Liver (tissue), 8 donors: ENCODE measurements at regions not wholly inside any gene's neighbourhood (a gene's known extent, or its start where the extent isn't known, plus 50 kb on each side); places are given as distances from the start of the nearest gene placed in this dataset.

Experiments
- DNase-seq: peaks from one replicate; pipeline ENCODE4 v3.0.0-alpha.2; 2017; ENCODE audit warnings: low spot score
- H3K27ac ChIP-seq, 2 donors: one replicate each; pipeline ENCODE4 v1.7.0; 2013; ENCODE audit warnings: inconsistent platforms in 2 of 2, low read length in 2 of 2, control low read depth in 1 of 2, low read depth in 1 of 2, mild to moderate bottlenecking in 1 of 2
- H3K27me3 ChIP-seq, 4 donors: one replicate each; pipeline versions ENCODE4 v1.6.1 to v1.7.0; 2013; ENCODE audit warnings: low read length in 3 of 4, inconsistent platforms in 1 of 4, mild to moderate bottlenecking in 1 of 4, moderate library complexity in 1 of 4; ENCODE audit not compliant: control insufficient read depth in 4 of 4, insufficient read depth in 4 of 4
- H3K36me3 ChIP-seq, 4 donors: one replicate each; pipeline versions ENCODE4 v1.6.1 to v1.7.0; 2013; ENCODE audit warnings: low read length in 3 of 4, mild to moderate bottlenecking in 3 of 4, low read depth in 1 of 4, moderate library complexity in 1 of 4; ENCODE audit not compliant: control insufficient read depth in 4 of 4, insufficient read depth in 3 of 4
- H3K4me1 ChIP-seq, 4 donors: one replicate each; pipeline versions ENCODE4 v1.6.1 to v1.7.0; 2013; ENCODE audit warnings: low read length in 3 of 4, mild to moderate bottlenecking in 3 of 4, moderate library complexity in 1 of 4; ENCODE audit not compliant: control insufficient read depth in 4 of 4, insufficient read depth in 4 of 4
- H3K4me3 ChIP-seq, 3 donors: one replicate each; pipeline versions ENCODE4 v1.6.1 to v1.7.0; 2013; ENCODE audit warnings: low read length in 3 of 3, control low read depth in 1 of 3, low read depth in 1 of 3, mild to moderate bottlenecking in 1 of 3
- H3K9ac ChIP-seq, 2 donors: one replicate each; pipeline ENCODE4 v1.7.0; 2013; ENCODE audit warnings: low read length in 2 of 2, mild to moderate bottlenecking in 2 of 2, moderate library complexity in 2 of 2, control low read depth in 1 of 2, low read depth in 1 of 2
- H3K9me3 ChIP-seq, 4 donors: one replicate each; pipeline versions ENCODE4 v1.6.1 to v1.7.0; 2013; ENCODE audit warnings: low read length in 3 of 4; ENCODE audit not compliant: control insufficient read depth in 4 of 4
- ATF3 ChIP-seq: IDR thresholded peaks from 2 replicates; pipeline ENCODE4 v1.6.1; 2016; ENCODE audit warnings: antibody characterized with exemption
- CTCF ChIP-seq: fragments of 150-350 bp; IDR thresholded peaks from 2 replicates; pipeline ENCODE4 v1.5.1; 2017; ENCODE audit warnings: improper control_type of control experiment, low read depth, low read length; ENCODE audit not compliant: missing input control
- EGR1 ChIP-seq, 2 donors: IDR thresholded peaks; 2 replicates each; pipeline ENCODE4 v1.6.1; 2016 to 2018; ENCODE audit warnings: antibody characterized with exemption in 2 of 2, low read depth in 2 of 2
- FOXA2 ChIP-seq: IDR thresholded peaks from 2 replicates; pipeline ENCODE4 v1.6.1; 2016; ENCODE audit warnings: antibody characterized with exemption
- GABPA ChIP-seq, 2 donors: IDR thresholded peaks in 1 of 2; conservative IDR thresholded peaks in 1 of 2; 2 replicates each; pipeline ENCODE4 v1.6.1; 2016; ENCODE audit warnings: antibody characterized with exemption in 2 of 2, mild to moderate bottlenecking in 1 of 2, moderate library complexity in 1 of 2
- HNF4A ChIP-seq, 2 donors: conservative IDR thresholded peaks; 2 replicates each; pipeline ENCODE4 v1.6.1; 2016; ENCODE audit warnings: antibody characterized with exemption in 2 of 2, mild to moderate bottlenecking in 2 of 2
- MAX ChIP-seq: IDR thresholded peaks from 2 replicates; pipeline ENCODE4 v1.6.1; 2016; ENCODE audit warnings: antibody characterized with exemption
- NR2F2 ChIP-seq: IDR thresholded peaks from 2 replicates; pipeline ENCODE4 v1.6.1; 2016; ENCODE audit warnings: antibody characterized with exemption
- REST ChIP-seq: IDR thresholded peaks from 2 replicates; pipeline ENCODE4 v1.6.1; 2016; ENCODE audit warnings: antibody characterized with exemption, mild to moderate bottlenecking
- RXRA ChIP-seq, 2 donors: IDR thresholded peaks; 2 replicates each; pipeline ENCODE4 v1.6.1; 2017 to 2018; ENCODE audit warnings: antibody characterized with exemption in 2 of 2, mild to moderate bottlenecking in 1 of 2
- TAF1 ChIP-seq: conservative IDR thresholded peaks from 2 replicates; pipeline ENCODE4 v1.6.1; 2016; ENCODE audit warnings: antibody characterized with exemption, mild to moderate bottlenecking
- YY1 ChIP-seq: IDR thresholded peaks from 2 replicates; pipeline ENCODE4 v1.6.1; 2016; ENCODE audit warnings: antibody characterized with exemption, mild to moderate bottlenecking
- ZBTB33 ChIP-seq: IDR thresholded peaks from 2 replicates; pipeline ENCODE4 v1.6.1; 2016; ENCODE audit warnings: antibody characterized with exemption
- WGBS: extraction: QIAGEN DNeasy Blood & Tissue Kit; methylation state at CpG from one replicate; pipeline ENCODE4 v1.1.7; 2013; 5-methylcytosine and 5-hydroxymethylcytosine counted together
- donor health status: healthy.
- donor health status: healthy.
- donor health status: healthy.
- donor health status: healthy.
- donor health status: healthy.

GRCh38 chr7:131897790-131898165 lies 341.4 kb upstream of the PODXL start:
- WGBS = 67% methylated on average over 2 of the region's 2 CpGs
- Histone ChIP-seq H3K36me3 (no peaks in the 10 kb centered on the region), H3K4me3 (no peak overlapping the region), H3K27me3 (no peaks in the 10 kb centered on the region), H3K4me1 (no peaks in the 10 kb centered on the region), H3K27ac (no peak overlapping the region), H3K9me3 (no peaks in the 10 kb centered on the region), H3K9ac (no peak overlapping the region)
- TF ChIP-seq ATF3 (no peak), RXRA (IDR thresholded peaks at IDR 0.05) (no peak), NR2F2 (no peak), YY1 (no peak), ZBTB33 (no peak), TAF1 (no peak), CTCF (no peak), MAX (no peak), HNF4A (conservative IDR thresholded peaks at IDR 0.05) (no peak)
- no peak for DNase-seq

GRCh38 chr7:131897016-131897789 lies 340.8 kb upstream of the PODXL start:
- DNase-seq = no peak
- Histone ChIP-seq H3K9ac (no peak overlapping the region), H3K9me3 (no peaks in the 10 kb centered on the region), H3K36me3 (no peaks in the 10 kb centered on the region), H3K4me3 (no peak overlapping the region), H3K4me1 (no peaks in the 10 kb centered on the region), H3K27me3 (no peaks in the 10 kb centered on the region), H3K27ac (no peak overlapping the region)
- TF ChIP-seq ATF3 = no peak
- no peak for TF ChIP-seq TAF1
- TF ChIP-seq FOXA2 = no peak
- TF ChIP-seq MAX = no peak
- no peak for TF ChIP-seq YY1
- TF ChIP-seq REST = no peak
- no peak for TF ChIP-seq ZBTB33
- TF ChIP-seq EGR1 (IDR thresholded peaks at IDR 0.05; ENCODE audit: low read depth in 2 of 2) = no peak
- no peak for TF ChIP-seq HNF4A (conservative IDR thresholded peaks at IDR 0.05)
- TF ChIP-seq GABPA (IDR thresholded peaks at IDR 0.05 in 1 of 2, conservative IDR thresholded peaks at IDR 0.05 in 1 of 2) = no peak
- WGBS = 43% methylated on average over 6 of the region's 6 CpGs
